ENCODE measurements at regions not wholly inside any gene's neighbourhood (a gene's known extent, or its start where the extent isn't known, plus 50 kb on each side); places are given as distances from the start of the nearest gene placed in this dataset.

GRCh38 chr11:95495706-95496105 is 264.7 kb upstream of the SESN3 start:
- TF ChIP-seq EZH2 (IDR thresholded peaks at IDR 0.05; ENCODE audit: low read length, missing control alignments) (no peak), CTCF (conservative IDR thresholded peaks at IDR 0.05 in 1 of 2, IDR thresholded peaks at IDR 0.05 in 1 of 2; ENCODE audit: low read depth in 1 of 2, low read length in 2 of 2) (no peak)
